Left lobe of liver (tissue), 2 donors: ENCODE measurements at regions not wholly inside any gene's neighbourhood (a gene's known extent, or its start where the extent isn't known, plus 50 kb on each side); places are given as distances from the start of the nearest gene placed in this dataset.
A peak's percentile ranks its signal among the peaks of the same experiment; 100 is the strongest.
"Not testable (repeated sequence)": the region's sequence is repeated elsewhere in the genome, so short reads cannot be mapped to it uniquely, and the experiment has no call there.

Source experiments
- ATAC-seq: fragments of 200-7000 bp; cut with Tn5 transposase; one replicate; pipeline ENCODE4 v1.9.1; 2020; ENCODE audit warnings: mild to moderate bottlenecking, moderate library complexity
- DNase-seq: peaks from one replicate; pipeline ENCODE4 v3.0.0-alpha.2; 2020; ENCODE audit warnings: low spot score
- donor health status: DM: no; HTN: no; CAD: no; lungs with moderate emphysema.
- donor health status: DM: no; HTN: yes; CAD: no.

- ATAC-seq (no peak), DNase-seq (no peak)
Observed at GRCh38 chr4:158958489-158959270, 144.2 kb upstream of the RAPGEF2 start.

DNA sequence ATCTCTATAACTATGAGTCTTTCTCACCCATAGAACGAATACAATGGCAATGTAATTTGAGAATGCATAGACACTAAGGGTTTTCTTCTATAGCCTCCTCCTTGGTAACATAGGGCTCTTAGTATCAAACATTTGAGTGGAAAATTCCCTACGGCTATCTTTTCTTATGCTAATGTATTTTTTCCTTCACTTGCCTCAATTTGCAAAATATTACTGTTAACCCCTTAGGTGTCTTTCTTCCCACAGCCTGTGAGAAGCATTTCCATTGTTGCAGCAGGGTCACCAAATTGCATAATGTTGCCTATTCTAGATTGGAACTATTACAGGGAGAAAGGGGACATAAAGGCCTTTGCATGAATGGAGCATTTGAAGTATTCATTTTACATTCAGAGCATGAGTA, 140.5 kb upstream of the RAPGEF2 start:
- no peak for ATAC-seq
- DNase-seq, result no peak

GRCh38 chr4:158963282-158963681, 139.6 kb upstream of the RAPGEF2 start:
- ATAC-seq, DNase-seq: not testable (repeated sequence)

DNA sequence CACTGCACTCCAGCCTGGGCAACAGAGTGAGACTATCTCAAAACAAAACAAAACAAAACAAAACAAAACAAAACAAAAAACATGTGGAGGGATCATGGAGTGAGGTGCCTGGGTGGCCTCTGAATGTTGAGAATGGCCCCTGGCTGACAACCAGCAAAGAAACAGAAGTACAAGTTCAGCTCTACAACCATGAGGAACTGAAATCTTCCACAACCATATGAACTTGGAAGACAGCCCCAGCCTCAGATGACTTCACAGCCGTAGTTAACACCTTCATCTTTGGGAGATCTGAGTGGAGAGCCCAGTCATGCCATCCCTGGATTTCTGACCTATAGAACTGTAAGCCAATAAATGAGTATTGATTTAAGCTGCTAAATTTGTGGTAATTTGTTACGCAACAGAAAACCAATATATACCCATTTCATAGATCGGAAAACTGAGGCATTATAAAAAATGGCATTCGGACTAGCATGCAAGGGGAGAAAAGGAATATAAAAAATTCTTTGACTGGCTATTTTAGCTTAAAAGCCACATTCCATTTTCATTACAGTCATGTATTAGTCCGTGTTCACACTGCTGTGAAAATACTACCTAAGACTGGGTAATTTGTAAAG, 138.7 kb upstream of the RAPGEF2 start:
- ATAC-seq (no peak), DNase-seq (no peak)

- DNase-seq, result no peak
- ATAC-seq, result no peak
Observed at GRCh38 chr4:158964728-158965124, 138.2 kb upstream of the RAPGEF2 start.

GRCh38 chr4:158965226-158965625, 137.7 kb upstream of the RAPGEF2 start:
- ATAC-seq (no peak), DNase-seq (no peak)

DNA sequence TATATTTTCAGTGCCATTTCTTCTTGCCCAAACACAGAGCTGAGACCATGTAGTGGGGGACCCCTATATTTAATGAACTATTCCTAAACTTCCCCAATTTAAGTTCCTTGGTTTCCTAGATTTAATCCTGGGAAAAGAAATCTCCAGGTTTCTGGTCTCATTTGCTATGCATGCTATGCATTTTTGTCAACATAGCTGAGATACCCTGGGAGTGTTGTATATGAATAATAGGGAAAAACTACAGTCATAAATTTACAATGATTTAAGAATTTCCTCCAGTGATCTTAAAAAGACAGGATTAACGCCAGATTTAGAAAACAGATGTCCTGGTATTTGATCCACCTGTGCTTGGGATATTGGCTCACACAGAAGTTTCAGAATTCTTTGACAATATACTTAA, 136.8 kb upstream of the RAPGEF2 start:
- DNase-seq (no peak), ATAC-seq (no peak)

DNA sequence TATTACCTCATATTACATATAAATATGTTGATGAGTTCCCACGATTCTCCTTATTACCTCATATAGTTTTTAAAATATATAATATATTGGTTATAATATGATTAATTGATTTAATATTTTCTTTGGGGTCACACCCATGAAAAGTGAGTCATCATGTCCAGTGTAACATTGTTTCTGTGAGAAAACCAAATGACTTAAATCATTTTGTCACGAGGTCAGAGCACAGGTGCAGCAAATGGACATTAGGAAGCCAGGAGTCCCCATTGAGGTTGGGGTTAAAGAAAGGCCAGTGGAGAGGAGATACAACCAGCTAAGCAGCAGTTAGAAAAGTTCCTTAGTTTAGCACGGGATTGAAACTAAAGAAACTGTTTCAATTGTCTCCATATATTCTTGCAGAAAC, 133.9 kb upstream of the RAPGEF2 start:
- no peak for ATAC-seq
- no peak for DNase-seq

GRCh38 chr4:158970812-158971211, 132.1 kb upstream of the RAPGEF2 start:
- ATAC-seq (no peak), DNase-seq (no peak)

DNA sequence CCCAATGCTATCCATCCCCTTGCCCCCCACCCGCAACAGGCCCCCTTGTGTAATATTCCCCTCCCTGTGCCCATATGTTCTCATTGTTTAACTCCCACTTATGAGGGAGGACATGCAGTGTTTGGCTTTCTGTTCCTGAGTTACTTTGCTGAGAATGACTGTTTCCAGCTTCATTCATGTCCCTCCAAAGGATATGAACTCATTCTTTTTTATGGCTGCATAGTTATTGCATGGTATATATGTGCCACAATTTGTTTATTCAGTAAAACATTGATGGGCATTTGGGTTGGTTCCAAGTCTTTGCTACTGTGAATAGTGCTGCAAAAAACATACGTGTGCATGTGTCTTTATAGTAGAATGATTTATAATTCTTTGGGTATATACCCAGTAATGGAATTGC, 128.4 kb upstream of the RAPGEF2 start:
- not testable (repeated sequence) for DNase-seq, ATAC-seq

- not testable (repeated sequence) for ATAC-seq, DNase-seq
Observed at GRCh38 chr4:158980711-158981110, 122.2 kb upstream of the RAPGEF2 start.

DNA sequence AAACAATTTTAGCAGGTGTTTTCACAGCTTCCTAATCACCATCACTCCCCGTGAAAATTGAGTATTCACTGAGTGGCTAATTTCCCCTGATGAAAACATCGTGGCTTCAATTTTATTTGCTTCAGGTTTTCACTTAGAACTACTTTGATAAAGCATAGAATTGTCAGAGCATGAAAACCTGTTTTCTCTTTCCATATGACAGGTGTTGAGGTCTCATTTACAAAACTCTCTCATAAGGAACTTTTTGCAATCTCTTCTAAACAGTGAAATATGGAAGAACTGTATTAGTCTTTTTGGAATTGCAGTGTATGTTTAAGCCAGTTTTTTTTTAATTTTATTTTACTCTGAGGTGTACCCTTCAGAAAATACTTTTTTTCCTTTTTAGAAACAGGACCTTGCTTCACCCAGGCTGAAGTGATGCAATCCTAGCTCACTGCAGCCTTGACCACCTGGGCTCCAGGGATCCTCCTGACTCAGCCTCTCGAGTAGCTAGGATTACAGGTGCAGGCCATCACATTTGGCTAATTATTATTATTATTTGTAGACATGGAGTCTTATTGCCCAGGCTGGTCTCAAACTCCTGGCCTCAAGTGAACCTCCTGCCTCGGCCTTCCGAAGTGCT, 111.2 kb upstream of the RAPGEF2 start:
- DNase-seq, result no peak
- ATAC-seq, result no peak

- no peak for DNase-seq
- no peak for ATAC-seq
Observed at GRCh38 chr4:158993891-158994290, 109.0 kb upstream of the RAPGEF2 start.

DNA sequence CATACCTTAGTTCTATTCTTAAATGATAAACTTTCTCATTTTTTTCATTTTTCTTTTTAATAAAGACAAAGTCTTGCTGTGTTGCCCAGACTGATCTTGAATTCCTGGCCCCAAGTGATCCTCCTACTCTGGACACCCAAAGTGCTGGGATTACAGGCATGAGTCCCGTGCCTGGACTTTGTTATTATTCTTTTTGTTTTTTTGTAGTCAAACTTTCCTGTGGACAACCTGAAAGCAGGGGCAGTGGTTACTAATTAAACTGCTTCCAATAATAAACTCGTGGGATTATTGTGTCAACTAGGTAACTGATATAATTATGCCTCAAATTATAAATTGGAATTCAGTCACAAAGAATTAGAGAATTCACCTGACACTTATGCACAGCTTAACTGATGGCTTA, 107.8 kb upstream of the RAPGEF2 start:
- peak; percentile 73 for ATAC-seq
- no peak for DNase-seq

- peak; percentile 43 for ATAC-seq
Observed at GRCh38 chr4:158995965-158996364, 106.9 kb upstream of the RAPGEF2 start.

DNA sequence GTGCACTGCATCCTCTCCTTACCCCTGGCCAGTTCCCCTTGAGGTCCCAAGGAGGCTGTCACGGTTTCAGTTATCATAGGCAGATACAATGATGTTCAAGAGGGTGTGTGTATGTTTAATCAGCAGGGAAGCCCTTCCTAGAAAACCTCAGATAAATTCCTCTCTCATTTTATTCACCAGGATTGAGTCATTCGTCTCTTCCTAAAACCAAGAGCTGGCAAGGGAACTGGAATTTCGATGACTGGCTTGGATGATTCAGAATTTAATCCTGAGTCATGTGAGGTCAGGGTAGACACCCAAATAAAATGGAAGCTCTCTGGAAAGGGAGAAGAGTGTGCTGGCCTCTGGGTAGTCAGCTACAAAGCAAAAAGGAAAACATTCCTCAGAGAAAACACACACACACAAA, 106.2 kb upstream of the RAPGEF2 start:
- DNase-seq (no peak), ATAC-seq (peak; percentile 54)

More at GRCh38 chr4:158995965-158996364, 106.9 kb upstream of the RAPGEF2 start:
- no peak for DNase-seq

- DNase-seq (no peak), ATAC-seq (no peak)
Observed at GRCh38 chr4:158997660-158998349, 105.1 kb upstream of the RAPGEF2 start.

DNA sequence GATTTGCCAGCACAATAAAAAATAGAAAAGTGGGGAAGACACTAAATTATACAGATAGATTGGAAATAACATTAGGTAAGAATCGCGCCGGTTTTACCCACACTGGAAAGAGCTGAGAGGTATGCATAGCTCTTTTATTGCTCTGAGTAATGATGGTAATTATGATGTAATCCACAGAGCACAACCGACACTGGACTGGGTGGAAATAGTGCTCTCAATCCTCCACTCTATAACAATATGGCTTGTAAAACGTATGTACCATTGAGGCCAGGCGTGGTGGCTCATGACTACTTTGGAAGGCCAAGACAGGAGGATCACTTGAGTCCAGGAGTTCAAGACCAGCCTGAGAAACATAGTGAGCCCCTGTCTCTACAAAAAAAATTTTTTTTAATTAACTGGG, 104.3 kb upstream of the RAPGEF2 start:
- ATAC-seq (no peak), DNase-seq (no peak)

DNA sequence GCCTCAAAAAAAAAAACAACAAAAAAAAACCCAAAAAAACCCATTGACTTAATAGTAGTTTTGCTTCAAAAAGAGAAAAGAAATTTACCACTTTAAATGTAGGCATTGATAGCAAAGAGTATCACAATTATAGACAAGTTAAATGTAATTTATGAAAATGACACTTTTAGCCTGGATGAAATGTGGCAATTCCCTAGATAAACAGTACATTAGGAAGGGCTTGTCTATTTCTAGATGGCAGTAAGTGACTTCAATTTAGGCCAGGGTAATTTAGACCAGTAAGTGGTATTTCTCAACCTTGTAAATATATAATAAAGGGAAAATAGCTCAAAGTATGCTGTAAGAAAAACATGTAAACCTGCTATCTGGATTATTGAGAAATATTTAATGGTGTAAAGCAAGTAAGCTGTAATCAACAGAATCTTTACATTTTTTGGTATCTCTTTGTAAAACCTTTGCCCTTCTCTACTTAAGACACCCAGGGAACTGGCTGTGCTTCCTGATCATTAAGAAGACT, 103.7 kb upstream of the RAPGEF2 start:
- DNase-seq (no peak), ATAC-seq (peak; percentile 47)

DNA sequence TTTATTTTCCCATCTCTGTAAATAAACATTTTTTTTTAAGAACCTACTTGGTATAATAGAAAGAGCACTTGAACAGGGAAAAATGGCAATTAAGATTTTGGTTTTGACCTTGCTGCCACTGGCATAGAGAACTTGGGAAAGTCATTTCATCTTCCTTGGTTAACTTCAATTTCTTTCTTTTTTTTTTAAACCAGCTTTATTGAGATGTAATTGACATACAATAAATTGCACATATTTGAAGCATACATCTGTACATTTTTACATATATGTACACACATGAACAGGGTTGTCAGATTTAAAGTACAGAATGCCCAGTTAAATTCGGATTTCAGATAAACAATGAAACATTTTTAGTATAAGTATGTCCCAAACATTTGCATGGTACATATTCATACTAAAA, 103.0 kb upstream of the RAPGEF2 start:
- DNase-seq, result no peak
- ATAC-seq, result no peak

DNA sequence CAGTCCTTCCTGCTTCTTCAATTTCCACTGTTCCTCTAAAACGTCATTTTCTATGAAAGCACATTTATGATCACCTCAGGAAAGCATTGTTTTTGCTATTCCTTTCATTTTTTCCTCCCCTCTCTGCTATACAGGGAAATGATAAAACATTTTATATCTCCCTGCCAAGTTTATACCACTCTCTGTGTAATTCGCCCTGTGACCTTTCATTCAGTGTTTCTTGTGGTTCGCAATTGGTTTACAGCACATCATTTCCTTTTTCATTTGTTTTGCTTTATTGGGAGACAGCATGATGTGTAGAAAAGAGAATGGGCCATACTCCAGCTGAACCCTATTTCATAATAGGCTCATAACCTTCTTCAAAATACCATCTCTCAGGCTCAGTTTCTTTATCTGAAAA, 99.9 kb upstream of the RAPGEF2 start:
- DNase-seq, result no peak

More for the DNA sequence above, 99.9 kb upstream of the RAPGEF2 start:
- ATAC-seq, result peak; percentile 68
